Liver (tissue), 8 donors: ENCODE measurements at regions not wholly inside any gene's neighbourhood (a gene's known extent, or its start where the extent isn't known, plus 50 kb on each side); places are given as distances from the start of the nearest gene placed in this dataset.

Experiments used
- DNase-seq: peaks from one replicate; pipeline ENCODE4 v3.0.0-alpha.2; 2017; ENCODE audit warnings: low spot score
- H3K27ac ChIP-seq, 2 donors: one replicate each; pipeline ENCODE4 v1.7.0; 2013; ENCODE audit warnings: inconsistent platforms in 2 of 2, low read length in 2 of 2, control low read depth in 1 of 2, low read depth in 1 of 2, mild to moderate bottlenecking in 1 of 2
- H3K27me3 ChIP-seq, 4 donors: one replicate each; pipeline versions ENCODE4 v1.6.1 to v1.7.0; 2013; ENCODE audit warnings: low read length in 3 of 4, inconsistent platforms in 1 of 4, mild to moderate bottlenecking in 1 of 4, moderate library complexity in 1 of 4; ENCODE audit not compliant: control insufficient read depth in 4 of 4, insufficient read depth in 4 of 4
- H3K36me3 ChIP-seq, 4 donors: one replicate each; pipeline versions ENCODE4 v1.6.1 to v1.7.0; 2013; ENCODE audit warnings: low read length in 3 of 4, mild to moderate bottlenecking in 3 of 4, low read depth in 1 of 4, moderate library complexity in 1 of 4; ENCODE audit not compliant: control insufficient read depth in 4 of 4, insufficient read depth in 3 of 4
- H3K4me1 ChIP-seq, 4 donors: one replicate each; pipeline versions ENCODE4 v1.6.1 to v1.7.0; 2013; ENCODE audit warnings: low read length in 3 of 4, mild to moderate bottlenecking in 3 of 4, moderate library complexity in 1 of 4; ENCODE audit not compliant: control insufficient read depth in 4 of 4, insufficient read depth in 4 of 4
- H3K4me3 ChIP-seq, 3 donors: one replicate each; pipeline versions ENCODE4 v1.6.1 to v1.7.0; 2013; ENCODE audit warnings: low read length in 3 of 3, control low read depth in 1 of 3, low read depth in 1 of 3, mild to moderate bottlenecking in 1 of 3
- H3K9ac ChIP-seq, 2 donors: one replicate each; pipeline ENCODE4 v1.7.0; 2013; ENCODE audit warnings: low read length in 2 of 2, mild to moderate bottlenecking in 2 of 2, moderate library complexity in 2 of 2, control low read depth in 1 of 2, low read depth in 1 of 2
- H3K9me3 ChIP-seq, 4 donors: one replicate each; pipeline versions ENCODE4 v1.6.1 to v1.7.0; 2013; ENCODE audit warnings: low read length in 3 of 4; ENCODE audit not compliant: control insufficient read depth in 4 of 4
- CTCF ChIP-seq: fragments of 150-350 bp; IDR thresholded peaks from 2 replicates; pipeline ENCODE4 v1.5.1; 2017; ENCODE audit warnings: improper control_type of control experiment, low read depth, low read length; ENCODE audit not compliant: missing input control
- EGR1 ChIP-seq, 2 donors: IDR thresholded peaks; 2 replicates each; pipeline ENCODE4 v1.6.1; 2016 to 2018; ENCODE audit warnings: antibody characterized with exemption in 2 of 2, low read depth in 2 of 2
- FOXA1 ChIP-seq: IDR thresholded peaks from 2 replicates; pipeline ENCODE4 v1.6.1; 2016; ENCODE audit warnings: antibody characterized with exemption
- HNF4A ChIP-seq, 2 donors: conservative IDR thresholded peaks; 2 replicates each; pipeline ENCODE4 v1.6.1; 2016; ENCODE audit warnings: antibody characterized with exemption in 2 of 2, mild to moderate bottlenecking in 2 of 2
- NR2F2 ChIP-seq: IDR thresholded peaks from 2 replicates; pipeline ENCODE4 v1.6.1; 2016; ENCODE audit warnings: antibody characterized with exemption
- SP1 ChIP-seq: IDR thresholded peaks from 2 replicates; pipeline ENCODE4 v1.6.1; 2018; ENCODE audit warnings: antibody characterized with exemption, mild to moderate bottlenecking
- ZBTB33 ChIP-seq: IDR thresholded peaks from 2 replicates; pipeline ENCODE4 v1.6.1; 2016; ENCODE audit warnings: antibody characterized with exemption
- WGBS: extraction: QIAGEN DNeasy Blood & Tissue Kit; methylation state at CpG from one replicate; pipeline ENCODE4 v1.1.7; 2013; 5-methylcytosine and 5-hydroxymethylcytosine counted together
- TF ChIP-seq, protein P1 (sequence below): IDR thresholded peaks from 2 replicates; pipeline ENCODE4 v1.6.1; 2016; ENCODE audit warnings: antibody characterized with exemption, mild to moderate bottlenecking
- TF ChIP-seq, protein P2 (sequence below): IDR thresholded peaks from 2 replicates; pipeline ENCODE4 v1.6.1; 2016; ENCODE audit warnings: antibody characterized with exemption
- donor health status: healthy.
- donor health status: healthy.
- donor health status: healthy.
- donor health status: healthy.
- donor health status: healthy.

- H3K4me3 ChIP-seq: no peak overlapping the region
- H3K9ac ChIP-seq: no peak overlapping the region
- TF ChIP-seq SP1: no peak
- TF ChIP-seq NR2F2: no peak
- H3K36me3 ChIP-seq: no peaks in the 10 kb centered on the region
- DNase-seq: no peak
- H3K27ac ChIP-seq: no peak overlapping the region
- H3K27me3 ChIP-seq: peaks cover 0 to 3% (median 0%) of the 10 kb centered on the region in 4 donors
- no peaks in the 10 kb centered on the region for H3K4me1 ChIP-seq
- WGBS: 89% methylated on average over 4 of the region's 4 CpGs
- H3K9me3 ChIP-seq: no peaks in the 10 kb centered on the region
These were observed 842.4 kb downstream of the LUZP2 start for GRCh38 chr11:25339281-25339680.

DNA sequence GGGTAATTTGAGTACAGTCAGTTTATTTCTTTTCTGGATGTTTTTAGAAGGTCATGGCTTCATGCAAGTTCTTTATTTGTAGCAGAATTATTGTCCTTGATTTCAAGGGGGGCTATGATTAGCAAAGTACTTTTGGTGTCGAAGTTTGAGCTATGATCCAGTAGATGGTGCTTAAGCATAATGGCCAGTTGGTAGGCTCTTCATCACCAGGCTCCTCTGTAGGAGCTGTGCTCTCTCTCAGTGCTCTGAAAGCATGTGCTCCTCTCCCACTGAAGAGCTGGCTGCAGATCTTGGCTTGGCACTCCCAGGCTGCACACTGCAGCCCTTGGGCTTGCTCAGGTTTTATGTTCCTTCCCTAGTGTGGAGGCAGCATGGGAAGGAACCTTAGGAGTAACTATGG lies 852.7 kb downstream of the LUZP2 start:
- no peak for DNase-seq
- Histone ChIP-seq H3K4me1 (no peaks in the 10 kb centered on the region), H3K27ac (no peak overlapping the region), H3K4me3 (no peak overlapping the region), H3K36me3 (no peaks in the 10 kb centered on the region), H3K9me3 (no peaks in the 10 kb centered on the region), H3K27me3 (no peaks in the 10 kb centered on the region), H3K9ac (no peak overlapping the region)
- 79% methylated on average over 1 of the region's 1 CpG for WGBS
- TF ChIP-seq NR2F2 (no peak), CTCF (no peak), EGR1 (IDR thresholded peaks at IDR 0.05; ENCODE audit: low read depth in 2 of 2) (no peak), HNF4A (conservative IDR thresholded peaks at IDR 0.05) (no peak), SP1 (no peak), ZBTB33 (no peak), FOXA1 (no peak)
- TF ChIP-seq, protein P1, sequence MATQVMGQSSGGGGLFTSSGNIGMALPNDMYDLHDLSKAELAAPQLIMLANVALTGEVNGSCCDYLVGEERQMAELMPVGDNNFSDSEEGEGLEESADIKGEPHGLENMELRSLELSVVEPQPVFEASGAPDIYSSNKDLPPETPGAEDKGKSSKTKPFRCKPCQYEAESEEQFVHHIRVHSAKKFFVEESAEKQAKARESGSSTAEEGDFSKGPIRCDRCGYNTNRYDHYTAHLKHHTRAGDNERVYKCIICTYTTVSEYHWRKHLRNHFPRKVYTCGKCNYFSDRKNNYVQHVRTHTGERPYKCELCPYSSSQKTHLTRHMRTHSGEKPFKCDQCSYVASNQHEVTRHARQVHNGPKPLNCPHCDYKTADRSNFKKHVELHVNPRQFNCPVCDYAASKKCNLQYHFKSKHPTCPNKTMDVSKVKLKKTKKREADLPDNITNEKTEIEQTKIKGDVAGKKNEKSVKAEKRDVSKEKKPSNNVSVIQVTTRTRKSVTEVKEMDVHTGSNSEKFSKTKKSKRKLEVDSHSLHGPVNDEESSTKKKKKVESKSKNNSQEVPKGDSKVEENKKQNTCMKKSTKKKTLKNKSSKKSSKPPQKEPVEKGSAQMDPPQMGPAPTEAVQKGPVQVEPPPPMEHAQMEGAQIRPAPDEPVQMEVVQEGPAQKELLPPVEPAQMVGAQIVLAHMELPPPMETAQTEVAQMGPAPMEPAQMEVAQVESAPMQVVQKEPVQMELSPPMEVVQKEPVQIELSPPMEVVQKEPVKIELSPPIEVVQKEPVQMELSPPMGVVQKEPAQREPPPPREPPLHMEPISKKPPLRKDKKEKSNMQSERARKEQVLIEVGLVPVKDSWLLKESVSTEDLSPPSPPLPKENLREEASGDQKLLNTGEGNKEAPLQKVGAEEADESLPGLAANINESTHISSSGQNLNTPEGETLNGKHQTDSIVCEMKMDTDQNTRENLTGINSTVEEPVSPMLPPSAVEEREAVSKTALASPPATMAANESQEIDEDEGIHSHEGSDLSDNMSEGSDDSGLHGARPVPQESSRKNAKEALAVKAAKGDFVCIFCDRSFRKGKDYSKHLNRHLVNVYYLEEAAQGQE: no peak
- TF ChIP-seq, protein P2, sequence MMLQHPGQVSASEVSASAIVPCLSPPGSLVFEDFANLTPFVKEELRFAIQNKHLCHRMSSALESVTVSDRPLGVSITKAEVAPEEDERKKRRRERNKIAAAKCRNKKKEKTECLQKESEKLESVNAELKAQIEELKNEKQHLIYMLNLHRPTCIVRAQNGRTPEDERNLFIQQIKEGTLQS: no peak
